Ishikawa (cell line): ENCODE measurements at regions not wholly inside any gene's neighbourhood (a gene's known extent, or its start where the extent isn't known, plus 50 kb on each side); places are given as distances from the start of the nearest gene placed in this dataset.

ENCODE experiments used
- EGR1 ChIP-seq: IDR thresholded peaks from 2 replicates; pipeline ENCODE4 v1.6.1; 2012
- EP300 ChIP-seq: IDR thresholded peaks from 2 replicates; pipeline ENCODE4 v1.6.1; 2012; ENCODE audit warnings: borderline replicate concordance
- TAF1 ChIP-seq: IDR thresholded peaks from 2 replicates; pipeline ENCODE4 v1.6.1; 2012; ENCODE audit warnings: low read depth, mild to moderate bottlenecking
- TEAD4 ChIP-seq: IDR thresholded peaks from 2 replicates; pipeline ENCODE4 v1.6.1; 2012
- YY1 ChIP-seq: IDR thresholded peaks from 2 replicates; pipeline ENCODE4 v1.6.1; 2012; ENCODE audit warnings: low read depth

- TF ChIP-seq TAF1 (no peak), EGR1 (no peak), EP300 (no peak), YY1 (no peak), TEAD4 (no peak)
These were observed 349.3 kb downstream of the MN1 start for GRCh38 chr22:27452245-27452644.
